Colonic mucosa (tissue), 4 donors: ENCODE measurements at regions not wholly inside any gene's neighbourhood (a gene's known extent, or its start where the extent isn't known, plus 50 kb on each side); places are given as distances from the start of the nearest gene placed in this dataset.

Source experiments
- DNase-seq: peaks from one replicate; pipeline ENCODE4 v3.0.0-alpha.2; 2020
- H3K27ac ChIP-seq: fragments of 200-600 bp; one replicate; pipeline ENCODE4 v1.8.0; 2021
- H3K27me3 ChIP-seq: fragments of 200-600 bp; one replicate; pipeline ENCODE4 v1.8.0; 2021
- H3K36me3 ChIP-seq: fragments of 200-600 bp; one replicate; pipeline ENCODE4 v1.8.0; 2021
- H3K4me1 ChIP-seq: fragments of 200-600 bp; one replicate; pipeline ENCODE4 v1.8.0; 2021; ENCODE audit warnings: mild to moderate bottlenecking
- H3K4me3 ChIP-seq: fragments of 200-600 bp; one replicate; pipeline ENCODE4 v1.8.0; 2021
- H3K9ac ChIP-seq, 2 donors: one replicate each; pipeline ENCODE4 v1.7.0; 2013; ENCODE audit warnings: control low read depth in 2 of 2, low read depth in 2 of 2, low read length in 2 of 2
- H3K9me3 ChIP-seq: fragments of 200-600 bp; one replicate; pipeline ENCODE4 v1.8.0; 2021
- CTCF ChIP-seq: fragments of 200-600 bp; IDR thresholded peaks from one replicate; pipeline ENCODE4 v1.8.0; 2022; ENCODE audit warnings: antibody characterized with exemption, mild to moderate bottlenecking
- intact Hi-C: fragments of 100-400 bp; cut with DNase I; formaldehyde crosslinking; loops from one replicate; pipeline ENCODE4 v1.14.1; 2022
- donor health status: healthy.
- donor health status: DM: no; HTN: no; CAD: no.
- donor health status: DM: no; HTN: no; CAD: no.

DNA sequence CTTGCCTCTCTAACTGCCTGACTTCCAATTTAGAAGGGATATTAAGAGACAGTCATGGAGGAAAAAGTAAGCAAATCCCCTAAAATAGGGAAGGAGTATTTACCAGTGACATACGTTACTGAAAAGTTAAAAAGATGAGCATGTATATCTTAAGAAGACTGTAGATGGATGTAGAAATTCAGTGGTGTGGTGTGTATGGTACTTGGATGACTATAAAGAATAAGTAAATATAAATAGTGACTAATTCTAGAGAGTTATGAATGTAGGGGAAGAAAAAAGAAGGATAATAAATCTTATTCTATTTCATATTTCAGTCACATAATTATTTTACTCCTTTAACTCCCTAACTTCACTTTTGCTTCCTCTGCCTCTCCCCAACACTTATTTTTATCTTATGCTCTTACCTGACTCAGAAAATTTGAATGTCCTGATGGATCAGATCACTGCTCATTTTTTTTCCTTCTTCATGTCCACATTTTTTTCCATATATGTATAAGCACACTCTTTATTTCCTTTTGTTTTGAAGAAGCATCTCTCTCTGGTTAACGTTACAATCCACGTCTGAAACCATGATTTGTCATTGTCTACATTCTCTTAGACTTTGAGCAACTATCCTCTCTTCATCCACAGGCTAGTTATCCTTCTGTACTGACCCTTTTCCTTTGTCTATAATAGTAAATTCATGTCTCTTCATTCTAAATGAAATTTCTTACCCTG is 422.7 kb upstream of the SYT1 start:
- no peaks in the 10 kb centered on the region for H3K9me3 ChIP-seq
- H3K4me3 ChIP-seq, result no peak overlapping the region
- intact Hi-C loops, result no loop called here
- no peaks in the 10 kb centered on the region for H3K27me3 ChIP-seq
- no peak for DNase-seq
- no peak for TF ChIP-seq CTCF
- no peaks in the 10 kb centered on the region for H3K4me1 ChIP-seq
- no peak overlapping the region for H3K9ac ChIP-seq
- H3K36me3 ChIP-seq, result no peaks in the 10 kb centered on the region
- no peak overlapping the region for H3K27ac ChIP-seq

DNA sequence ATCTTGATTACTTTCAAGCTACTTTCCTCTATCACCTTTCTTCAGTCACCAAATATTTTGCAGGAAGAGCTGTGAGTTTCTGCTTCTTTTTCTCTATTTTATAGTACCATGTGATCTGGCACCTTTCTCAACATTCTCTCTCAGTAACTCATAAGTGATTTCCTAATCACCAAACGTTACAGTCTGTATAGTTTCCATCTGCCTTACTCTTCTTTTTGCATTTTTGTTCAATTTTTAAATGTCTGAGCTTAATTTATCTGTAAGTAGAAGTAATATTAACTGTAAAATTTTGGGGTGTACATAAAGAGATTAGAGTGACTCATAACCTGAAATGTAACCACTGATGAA is 422.1 kb upstream of the SYT1 start:
- no peak for TF ChIP-seq CTCF
- no peak overlapping the region for H3K4me3 ChIP-seq
- no peak overlapping the region for H3K9ac ChIP-seq
- DNase-seq, result no peak
- no peaks in the 10 kb centered on the region for H3K27me3 ChIP-seq
- no peak overlapping the region for H3K27ac ChIP-seq
- intact Hi-C loops, result no loop called here
- no peaks in the 10 kb centered on the region for H3K36me3 ChIP-seq
- H3K4me1 ChIP-seq, result no peaks in the 10 kb centered on the region
- no peaks in the 10 kb centered on the region for H3K9me3 ChIP-seq

DNA sequence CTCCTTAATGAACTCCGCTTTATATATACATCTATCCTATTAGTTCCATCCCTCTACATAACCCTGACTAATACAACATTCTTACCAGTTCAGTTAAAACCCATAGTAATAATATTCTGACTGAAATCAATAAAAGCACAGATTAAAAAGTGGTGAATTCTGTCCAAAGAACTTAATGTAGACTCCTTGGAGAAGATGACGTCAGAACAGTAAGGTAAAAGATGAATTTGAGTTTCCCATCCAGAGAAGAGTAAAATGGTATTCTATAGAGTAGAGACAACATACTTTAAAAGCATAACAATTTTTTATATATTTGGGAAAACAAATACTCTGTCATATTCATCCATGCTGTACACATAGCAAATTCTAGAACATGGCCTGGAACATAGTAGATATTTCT is 418.0 kb upstream of the SYT1 start:
- intact Hi-C loops, result no loop called here

GRCh38 chr12:78447373-78447772 is 417.2 kb upstream of the SYT1 start:
- Histone ChIP-seq H3K36me3 (no peaks in the 10 kb centered on the region), H3K4me1 (no peaks in the 10 kb centered on the region), H3K27me3 (no peaks in the 10 kb centered on the region), H3K27ac (no peak overlapping the region), H3K9ac (no peak overlapping the region), H3K4me3 (no peak overlapping the region), H3K9me3 (no peaks in the 10 kb centered on the region)
- TF ChIP-seq CTCF, result no peak
- no peak for DNase-seq
- intact Hi-C loops, result no loop called here

More for the DNA sequence above, 418.0 kb upstream of the SYT1 start:
- H3K4me1 ChIP-seq, result no peaks in the 10 kb centered on the region
- H3K9ac ChIP-seq, result no peak overlapping the region
- H3K36me3 ChIP-seq, result no peaks in the 10 kb centered on the region
- H3K9me3 ChIP-seq, result no peaks in the 10 kb centered on the region
- H3K4me3 ChIP-seq, result no peak overlapping the region
- no peak overlapping the region for H3K27ac ChIP-seq
- TF ChIP-seq CTCF, result no peak
- no peak for DNase-seq
- no peaks in the 10 kb centered on the region for H3K27me3 ChIP-seq

DNA sequence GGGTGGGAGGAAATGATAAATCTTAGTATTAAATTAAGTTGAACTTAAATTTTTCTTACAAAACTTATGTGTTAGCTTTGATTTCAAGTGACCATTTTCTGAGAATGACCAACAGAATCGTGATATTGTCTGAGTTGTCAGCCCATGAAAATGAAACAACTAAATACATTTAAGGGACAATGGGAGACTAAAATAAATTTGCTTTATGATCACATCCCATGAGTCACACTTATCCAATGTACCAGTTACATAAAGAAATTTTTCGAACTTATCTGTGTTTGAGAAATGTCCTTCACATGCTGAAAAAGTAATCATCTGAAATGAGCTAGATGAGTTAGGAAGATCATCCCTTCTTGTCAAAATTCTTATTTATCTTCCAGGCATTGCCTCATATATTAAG is 415.9 kb upstream of the SYT1 start:
- no peak for TF ChIP-seq CTCF
- no peak overlapping the region for H3K9ac ChIP-seq
- no peak for DNase-seq
- H3K27me3 ChIP-seq, result no peaks in the 10 kb centered on the region
- intact Hi-C loops, result no loop called here
- no peak overlapping the region for H3K4me3 ChIP-seq
- no peaks in the 10 kb centered on the region for H3K4me1 ChIP-seq
- no peaks in the 10 kb centered on the region for H3K9me3 ChIP-seq
- H3K27ac ChIP-seq, result no peak overlapping the region
- no peaks in the 10 kb centered on the region for H3K36me3 ChIP-seq
